Thyroid gland (tissue), 4 donors: ENCODE measurements at regions not wholly inside any gene's neighbourhood (a gene's known extent, or its start where the extent isn't known, plus 50 kb on each side); places are given as distances from the start of the nearest gene placed in this dataset.

Experiments used
- CTCF ChIP-seq, 6 experiments: fragments of 200-600 bp in 3 of 6; fragments of 450-650 bp in 3 of 6; sonication (generic) in 3 of 6; IDR thresholded peaks; one replicate each; pipeline ENCODE4 v1.5.1; 2016 to 2019; ENCODE audit warnings: antibody characterized with exemption in 6 of 6, mild to moderate bottlenecking in 2 of 6, inconsistent platforms in 1 of 6, moderate library complexity in 1 of 6
- POLR2A ChIP-seq, 2 donors: fragments of 450-650 bp; IDR thresholded peaks; one replicate each; pipeline ENCODE4 v1.6.1; 2017; ENCODE audit warnings: antibody characterized with exemption in 2 of 2, mild to moderate bottlenecking in 2 of 2, moderate library complexity in 1 of 2

DNA sequence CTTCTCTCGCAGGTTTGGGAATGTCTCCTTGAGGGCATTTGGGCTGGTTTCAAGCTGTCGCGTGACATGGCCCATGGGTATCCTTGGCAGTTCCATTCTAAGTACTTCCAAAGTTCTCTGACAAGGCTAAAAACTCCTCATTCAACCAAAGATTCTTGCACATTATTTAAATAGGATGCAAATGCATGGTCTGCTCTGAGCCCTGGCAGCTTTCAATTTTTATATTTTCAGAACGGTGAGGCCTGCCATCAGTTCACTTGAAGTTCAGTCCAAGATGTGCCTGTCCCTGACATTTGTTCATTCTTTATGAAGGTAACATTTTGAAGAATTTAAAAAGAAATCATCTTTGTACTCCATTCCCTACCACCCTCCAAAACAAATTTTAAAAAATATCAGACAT, 160.0 kb downstream of the KCNA5 start:
- TF ChIP-seq CTCF (IDR thresholded peaks at IDR 0.05) (no peak), POLR2A (IDR thresholded peaks at IDR 0.05) (no peak)
